Ovary (tissue), 7 donors: ENCODE measurements at regions not wholly inside any gene's neighbourhood (a gene's known extent, or its start where the extent isn't known, plus 50 kb on each side); places are given as distances from the start of the nearest gene placed in this dataset.

Source experiments
- DNase-seq, 5 donors: peaks; one replicate each; pipeline ENCODE4 v3.0.0-alpha.2; 2019 to 2020
- H3K27ac ChIP-seq, 2 donors: fragments of 200-600 bp; one replicate each; pipeline versions ENCODE4 v1.5.1 to v1.8.0; 2019 to 2022
- H3K27me3 ChIP-seq: fragments of 200-600 bp; one replicate; pipeline ENCODE4 v1.8.0; 2022
- H3K36me3 ChIP-seq: fragments of 200-600 bp; sonication (generic); one replicate; pipeline ENCODE4 v1.5.1; 2019
- H3K4me1 ChIP-seq: one replicate; pipeline ENCODE4 v1.8.1; 2013; ENCODE audit warnings: mild to moderate bottlenecking, moderate library complexity; ENCODE audit not compliant: insufficient read depth
- H3K4me3 ChIP-seq: fragments of 200-600 bp; sonication (generic); one replicate; pipeline ENCODE4 v1.5.1; 2017
- H3K9me3 ChIP-seq, 2 donors: fragments of 200-600 bp in 1 of 2; sonication (generic) in 1 of 2; one replicate each; pipeline versions ENCODE4 v1.5.1 to v1.8.1; 2013 to 2019; ENCODE audit warnings: mild to moderate bottlenecking in 1 of 2, moderate library complexity in 1 of 2
- EP300 ChIP-seq: sonication (generic); formaldehyde crosslinking; IDR thresholded peaks from one replicate; pipeline ENCODE4 v1.6.1; 2017; ENCODE audit warnings: antibody characterized with exemption
- POLR2A ChIP-seq: fragments of 450-650 bp; IDR thresholded peaks from one replicate; pipeline ENCODE4 v1.6.1; 2017; ENCODE audit warnings: antibody characterized with exemption, mild to moderate bottlenecking, moderate library complexity
- WGBS, 3 donors: extraction: QIAGEN DNeasy Blood & Tissue Kit in 1 of 3; methylation state at CpG; one replicate each; pipeline versions ENCODE4 v1.1.5 to v1.1.7; 2013 to 2017; 5-methylcytosine and 5-hydroxymethylcytosine counted together
- intact Hi-C, 4 donors: fragments of 100-400 bp; cut with DNase I; formaldehyde crosslinking; loops; one replicate each; pipeline versions ENCODE4 v1.11.0 to v1.15.1; 2022 to 2023
- TF ChIP-seq, protein P1 (sequence below), 3 donors: fragments of 450-650 bp in 2 of 3; fragments of 200-600 bp in 1 of 3; IDR thresholded peaks; one replicate each; pipeline versions ENCODE4 v1.5.1 to v1.8.0; 2016 to 2022; ENCODE audit warnings: antibody characterized with exemption in 3 of 3, mild to moderate bottlenecking in 1 of 3
- donor health status: DM: no; HTN: no; CAD: no; lungs with moderate emphysema.
- donor health status: DM: no; HTN: no; CAD: no.
- donor health status: Bipolar disorder and iron deficiency.
- donor health status: DM: no; HTN: no; CAD: no.
- donor health status: DM: yes; HTN: yes; CAD: no.

DNA sequence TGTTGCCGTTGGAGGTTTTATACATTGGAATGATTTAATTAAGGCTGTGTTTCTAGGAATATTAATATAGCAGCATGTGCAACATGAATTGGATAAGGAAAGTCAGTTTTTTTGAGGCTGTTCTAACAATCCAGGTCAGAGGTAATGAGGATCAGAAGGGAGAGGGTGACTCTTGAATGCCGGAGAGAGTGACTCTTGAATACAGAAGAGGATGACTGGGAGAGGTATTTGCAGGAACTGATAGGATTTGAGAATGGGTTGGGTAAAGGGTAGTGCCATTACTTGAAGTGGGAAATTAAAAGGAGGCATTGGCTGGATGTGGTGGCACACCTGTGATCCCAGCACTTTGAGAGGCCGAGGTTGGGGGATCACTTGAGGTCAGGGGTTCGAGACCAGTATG lies 55.6 kb upstream of the MACF1 start:
- no peaks in the 10 kb centered on the region for H3K36me3 ChIP-seq
- TF ChIP-seq POLR2A (no peak), EP300 (no peak)
- TF ChIP-seq, protein P1, sequence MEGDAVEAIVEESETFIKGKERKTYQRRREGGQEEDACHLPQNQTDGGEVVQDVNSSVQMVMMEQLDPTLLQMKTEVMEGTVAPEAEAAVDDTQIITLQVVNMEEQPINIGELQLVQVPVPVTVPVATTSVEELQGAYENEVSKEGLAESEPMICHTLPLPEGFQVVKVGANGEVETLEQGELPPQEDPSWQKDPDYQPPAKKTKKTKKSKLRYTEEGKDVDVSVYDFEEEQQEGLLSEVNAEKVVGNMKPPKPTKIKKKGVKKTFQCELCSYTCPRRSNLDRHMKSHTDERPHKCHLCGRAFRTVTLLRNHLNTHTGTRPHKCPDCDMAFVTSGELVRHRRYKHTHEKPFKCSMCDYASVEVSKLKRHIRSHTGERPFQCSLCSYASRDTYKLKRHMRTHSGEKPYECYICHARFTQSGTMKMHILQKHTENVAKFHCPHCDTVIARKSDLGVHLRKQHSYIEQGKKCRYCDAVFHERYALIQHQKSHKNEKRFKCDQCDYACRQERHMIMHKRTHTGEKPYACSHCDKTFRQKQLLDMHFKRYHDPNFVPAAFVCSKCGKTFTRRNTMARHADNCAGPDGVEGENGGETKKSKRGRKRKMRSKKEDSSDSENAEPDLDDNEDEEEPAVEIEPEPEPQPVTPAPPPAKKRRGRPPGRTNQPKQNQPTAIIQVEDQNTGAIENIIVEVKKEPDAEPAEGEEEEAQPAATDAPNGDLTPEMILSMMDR (IDR thresholded peaks at IDR 0.05): no peak
- no peaks in the 10 kb centered on the region for H3K27me3 ChIP-seq
- 89 to 90% (median 90%) methylated on average over 4 of the region's 4 CpGs for WGBS, 3 donors
- peaks cover 4% of the 10 kb centered on the region for H3K4me1 ChIP-seq
- DNase-seq: no peak
- intact Hi-C loops: no loop called here
- no peak overlapping the region for H3K4me3 ChIP-seq
- H3K27ac ChIP-seq: no peak overlapping the region
- no peaks in the 10 kb centered on the region for H3K9me3 ChIP-seq

DNA sequence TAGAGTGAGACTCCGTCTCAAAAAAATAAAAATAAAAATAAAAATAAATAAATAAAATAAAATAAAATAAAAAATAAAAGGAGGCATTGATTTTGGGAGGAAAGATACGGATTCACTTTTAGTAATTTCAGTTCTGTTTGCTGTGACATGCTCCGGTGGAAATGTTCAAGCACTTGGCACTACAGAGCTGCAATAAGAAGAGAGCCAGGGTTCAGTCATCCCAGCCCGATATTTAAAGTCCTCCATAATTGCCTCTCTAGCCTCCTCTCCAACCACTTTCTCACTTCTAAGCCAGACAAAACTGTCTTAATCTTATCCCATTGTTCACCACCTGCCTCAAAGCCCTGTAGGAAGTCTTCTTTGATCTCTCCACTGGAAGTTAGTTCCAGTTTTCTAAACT lies 55.0 kb upstream of the MACF1 start:
- Histone ChIP-seq H3K4me1 (peaks cover 4% of the 10 kb centered on the region), H3K27me3 (no peaks in the 10 kb centered on the region), H3K36me3 (no peaks in the 10 kb centered on the region), H3K4me3 (no peak overlapping the region), H3K9me3 (no peaks in the 10 kb centered on the region), H3K27ac (no peak overlapping the region)
- TF ChIP-seq, protein P1 (IDR thresholded peaks at IDR 0.05): no peak
- TF ChIP-seq POLR2A (no peak), EP300 (no peak)
- WGBS, 3 donors: 69 to 78% (median 75%) methylated on average over 4 of the region's 4 CpGs
- DNase-seq: no peak
- intact Hi-C loops: no loop called here

DNA sequence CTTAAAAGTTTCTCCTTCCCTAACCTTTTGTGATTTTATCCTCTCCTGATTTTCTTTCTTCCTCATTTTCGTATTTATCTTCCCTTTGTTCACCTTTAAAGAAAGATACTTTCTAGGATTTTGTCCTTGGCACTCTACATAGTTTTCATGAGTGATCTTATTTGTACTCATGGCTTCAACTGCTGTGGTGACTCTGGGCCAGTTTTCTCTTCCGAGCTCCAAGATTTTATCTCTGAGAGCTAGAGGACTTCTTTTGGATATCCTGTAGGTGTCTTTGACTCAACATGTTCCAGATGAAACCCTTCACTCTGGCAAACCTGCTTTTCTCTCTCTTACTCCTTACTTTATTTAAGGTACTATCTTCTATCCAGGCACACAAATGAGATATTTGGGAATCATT lies 53.7 kb upstream of the MACF1 start:
- Histone ChIP-seq H3K4me3 (no peak overlapping the region), H3K36me3 (no peaks in the 10 kb centered on the region), H3K27me3 (no peaks in the 10 kb centered on the region), H3K4me1 (peaks cover 10% of the 10 kb centered on the region), H3K9me3 (no peaks in the 10 kb centered on the region), H3K27ac (no peak overlapping the region)
- intact Hi-C loops: no loop called here
- WGBS, 3 donors: 59 to 69% (median 65%) methylated on average over 2 of the region's 2 CpGs
- TF ChIP-seq EP300 (no peak), POLR2A (no peak)
- TF ChIP-seq, protein P1 (IDR thresholded peaks at IDR 0.05): no peak
- DNase-seq: no peak

DNA sequence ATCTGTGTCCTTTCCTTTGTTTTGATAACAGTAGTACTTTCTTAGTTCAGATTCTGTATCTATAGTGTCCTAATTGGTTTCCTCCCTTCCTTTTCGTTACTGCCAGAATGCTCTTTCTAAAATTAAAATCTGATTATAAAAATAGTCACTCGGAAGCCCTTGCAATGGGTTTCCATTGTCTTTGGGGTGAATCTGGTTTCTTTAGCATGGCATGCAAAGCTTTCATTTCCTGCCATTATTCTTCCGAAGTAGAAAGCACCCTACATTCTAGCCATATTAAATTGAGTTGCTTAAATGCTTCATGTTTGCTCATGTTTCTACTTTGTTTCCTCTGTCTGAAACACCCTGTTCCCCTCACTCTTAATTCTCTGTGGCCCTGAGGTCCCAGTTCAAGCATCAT lies 53.2 kb upstream of the MACF1 start:
- Histone ChIP-seq H3K4me1 (peaks cover 10% of the 10 kb centered on the region), H3K9me3 (no peaks in the 10 kb centered on the region), H3K36me3 (no peaks in the 10 kb centered on the region), H3K27ac (no peak overlapping the region), H3K27me3 (no peaks in the 10 kb centered on the region), H3K4me3 (no peak overlapping the region)
- TF ChIP-seq EP300 (no peak), POLR2A (no peak)
- TF ChIP-seq, protein P1 (IDR thresholded peaks at IDR 0.05): no peak
- no peak for DNase-seq
- WGBS, 3 donors: 77 to 85% (median 83%) methylated on average over 3 of the region's 3 CpGs
- intact Hi-C loops: no loop called here

DNA sequence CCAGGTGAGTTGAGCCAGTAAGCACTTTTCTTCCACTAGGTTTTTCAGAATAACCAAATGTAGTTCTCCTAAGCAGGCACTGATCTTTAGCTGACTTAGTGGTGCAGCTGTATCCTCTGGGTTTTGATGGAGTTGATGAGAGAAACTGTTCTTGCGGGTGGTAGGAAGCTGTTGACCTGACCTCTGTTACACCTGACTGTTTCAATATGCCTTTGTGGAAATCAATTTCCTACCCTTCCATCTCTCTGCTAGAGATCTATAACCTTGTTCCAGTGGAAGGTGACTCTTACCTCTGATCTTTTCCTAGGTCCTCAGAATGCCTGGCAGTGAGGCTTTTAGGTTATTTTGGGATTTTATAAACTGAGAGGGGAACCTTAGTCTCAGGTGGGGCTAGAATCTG lies 51.6 kb upstream of the MACF1 start:
- TF ChIP-seq EP300: no peak
- TF ChIP-seq, protein P1 (IDR thresholded peaks at IDR 0.05): no peak
- TF ChIP-seq POLR2A: no peak
- H3K27ac ChIP-seq: no peak overlapping the region
- no peak for DNase-seq
- H3K4me3 ChIP-seq: no peak overlapping the region
- no peaks in the 10 kb centered on the region for H3K9me3 ChIP-seq
- WGBS, 3 donors: 69 to 89% (median 86%) methylated on average over 1 of the region's 1 CpG
- no peaks in the 10 kb centered on the region for H3K27me3 ChIP-seq
- peaks cover 11% of the 10 kb centered on the region for H3K4me1 ChIP-seq
- intact Hi-C loops: no loop called here
- H3K36me3 ChIP-seq: no peaks in the 10 kb centered on the region
